ENCODE measurements at regions not wholly inside any gene's neighbourhood (a gene's known extent, or its start where the extent isn't known, plus 50 kb on each side); places are given as distances from the start of the nearest gene placed in this dataset.

GRCh38 chr11:129258205-129258604, 66.1 kb upstream of the ARHGAP32 start:
- Histone ChIP-seq H3K36me3 (ENCODE audit: insufficient read depth, low read length) (no peaks in the 10 kb centered on the region), H3K4me3 (ENCODE audit: low read length) (no peak overlapping the region), H3K4me2 (ENCODE audit: low read length) (no peak overlapping the region), H3F3A (ENCODE audit: insufficient read depth, low read length, poor library complexity, severe bottlenecking) (no peaks in the 10 kb centered on the region), H3K79me2 (replicated peaks; ENCODE audit: insufficient read depth, low read length) (peaks cover 49% of the 10 kb centered on the region), H3K9me2 (ENCODE audit: insufficient read depth, low read length) (no peaks in the 10 kb centered on the region), H3K27ac (ENCODE audit: low read length) (no peak overlapping the region), H2AFZ (ENCODE audit: low read depth, low read length) (no peak overlapping the region), H4K20me1 (ENCODE audit: insufficient read depth) (no peaks in the 10 kb centered on the region), H3K9me3 (ENCODE audit: low read length) (no peaks in the 10 kb centered on the region), H3K9ac (ENCODE audit: low read length) (no peak overlapping the region), H3K27me3 (ENCODE audit: insufficient read depth, low read depth, low read length) (no peaks in the 10 kb centered on the region)
- no peak for TF ChIP-seq POLR2AphosphoS5 (IDR thresholded peaks at IDR 0.05)
- TF ChIP-seq EZH2 (IDR thresholded peaks at IDR 0.05; ENCODE audit: borderline replicate concordance, insufficient read depth, low read length, poor library complexity, severe bottlenecking), result no peak
- no peak for TF ChIP-seq REST (IDR thresholded peaks at IDR 0.05; ENCODE audit: borderline replicate concordance)
- TF ChIP-seq CTCF (IDR thresholded peaks at IDR 0.05; ENCODE audit: poor library complexity, severe bottlenecking), result no peak
- TF ChIP-seq TAF1 (IDR thresholded peaks at IDR 0.05; ENCODE audit: low read depth), result no peak
- no peak for TF ChIP-seq EP300 (conservative IDR thresholded peaks at IDR 0.05; ENCODE audit: poor library complexity, severe bottlenecking)
- TF ChIP-seq RAD21 (conservative IDR thresholded peaks at IDR 0.05), result no peak
- no peak for TF ChIP-seq SMC3 (conservative IDR thresholded peaks at IDR 0.05; ENCODE audit: poor library complexity)
- no peak for TF ChIP-seq MXI1 (conservative IDR thresholded peaks at IDR 0.05; ENCODE audit: poor library complexity, severe bottlenecking)

- Histone ChIP-seq H3K9ac (ENCODE audit: low read length) (no peak overlapping the region), H3F3A (ENCODE audit: insufficient read depth, low read length, poor library complexity, severe bottlenecking) (no peaks in the 10 kb centered on the region), H4K20me1 (ENCODE audit: insufficient read depth) (no peaks in the 10 kb centered on the region), H3K79me2 (replicated peaks; ENCODE audit: insufficient read depth, low read length) (peaks cover 47% of the 10 kb centered on the region), H3K27ac (ENCODE audit: low read length) (no peak overlapping the region), H3K4me2 (ENCODE audit: low read length) (no peak overlapping the region), H3K4me3 (ENCODE audit: low read length) (no peak overlapping the region), H2AFZ (ENCODE audit: low read depth, low read length) (no peak overlapping the region), H3K27me3 (ENCODE audit: insufficient read depth, low read depth, low read length) (no peaks in the 10 kb centered on the region), H3K36me3 (ENCODE audit: insufficient read depth, low read length) (no peaks in the 10 kb centered on the region), H3K9me2 (ENCODE audit: insufficient read depth, low read length) (no peaks in the 10 kb centered on the region), H3K9me3 (ENCODE audit: low read length) (no peaks in the 10 kb centered on the region)
- no peak for TF ChIP-seq SMC3 (conservative IDR thresholded peaks at IDR 0.05; ENCODE audit: poor library complexity)
- no peak for TF ChIP-seq EP300 (conservative IDR thresholded peaks at IDR 0.05; ENCODE audit: poor library complexity, severe bottlenecking)
- no peak for TF ChIP-seq RAD21 (conservative IDR thresholded peaks at IDR 0.05)
- TF ChIP-seq CTCF (IDR thresholded peaks at IDR 0.05; ENCODE audit: poor library complexity, severe bottlenecking), result no peak
- TF ChIP-seq POLR2AphosphoS5 (IDR thresholded peaks at IDR 0.05), result no peak
- TF ChIP-seq EZH2 (IDR thresholded peaks at IDR 0.05; ENCODE audit: borderline replicate concordance, insufficient read depth, low read length, poor library complexity, severe bottlenecking), result no peak
- TF ChIP-seq MXI1 (conservative IDR thresholded peaks at IDR 0.05; ENCODE audit: poor library complexity, severe bottlenecking), result no peak
- no peak for TF ChIP-seq TAF1 (IDR thresholded peaks at IDR 0.05; ENCODE audit: low read depth)
- no peak for TF ChIP-seq REST (IDR thresholded peaks at IDR 0.05; ENCODE audit: borderline replicate concordance)
Measured at GRCh38 chr11:129257512-129257911, 65.4 kb upstream of the ARHGAP32 start.

Data from neural cell (in vitro differentiated cells).